GM12878 (cell line): ENCODE measurements at regions not wholly inside any gene's neighbourhood (a gene's known extent, or its start where the extent isn't known, plus 50 kb on each side); places are given as distances from the start of the nearest gene placed in this dataset.

Experiments used
- ATAC-seq: fragments of 200-7000 bp; cut with Tn5 transposase; 3 replicates; pipeline ENCODE4 v1.9.1; 2020; ENCODE audit warnings: mild to moderate bottlenecking, moderate library complexity
- BruUV-seq: library from RNA; stranded (reverse); fragments of 400-500 nt; replicated peaks from 2 replicates; lab custom pipeline; 2021; lab: Mats Ljungman, UMichigan
- CTCF ChIA-PET: fragments of 300-600 bp; sonication (Branson Sonifier 250); formaldehyde crosslinking; extraction: SDS; loops from one replicate; lab custom pipeline; 2021; ENCODE audit warnings: inconsistent platforms; lab: Yijun Ruan, JAX
- POLR2A ChIA-PET: fragments of 350-600 bp; formaldehyde crosslinking; extraction: SDS; loops from one replicate; lab custom pipeline; 2021; ENCODE audit warnings: inconsistent platforms; lab: Charles Lee
- RAD21 ChIA-PET: fragments of 300-600 bp; sonication (Branson Sonifier 250); formaldehyde crosslinking; loops from one replicate; lab custom pipeline; 2023; ENCODE audit warnings: antibody characterized with exemption; ENCODE audit not compliant: unreplicated experiment; lab: Charles Lee
- SMC1A ChIA-PET: fragments of 300-600 bp; sonication (Branson Sonifier 250); formaldehyde crosslinking; loops from one replicate; lab custom pipeline; 2023; ENCODE audit not compliant: unreplicated experiment, uncharacterized antibody; lab: Charles Lee
- DNase-seq: peaks from one replicate; pipeline ENCODE4 v3.0.0-alpha.2; 2011; ENCODE audit warnings: low read depth, low spot score
- FAIRE-seq: peaks from 3 replicates; lab custom pipeline; 2011; peaks lifted over from hg19 to GRCh38; lab: Jason Lieb, UNC
- H2AFZ ChIP-seq: 2 replicates; pipeline ENCODE4 v1.6.0; 2011; ENCODE audit warnings: low read depth, low read length, control low read depth; ENCODE audit not compliant: control insufficient read depth
- H3K27ac ChIP-seq: 2 replicates; pipeline ENCODE4 v1.5.1; 2011; ENCODE audit warnings: control low read depth; ENCODE audit not compliant: control insufficient read depth, insufficient read depth
- H3K27me3 ChIP-seq, 2 experiments: replicated peaks in 1 of 2; 2 replicates each; pipeline versions ENCODE4 v1.6.0 to v1.6.1; 2011; ENCODE audit warnings: low read length in 1 of 2; ENCODE audit not compliant: control insufficient read depth in 2 of 2, insufficient read depth in 2 of 2
- H3K36me3 ChIP-seq, 2 experiments: 2 replicates each; pipeline ENCODE4 v1.5.1; 2011; ENCODE audit warnings: low read length in 1 of 2; ENCODE audit not compliant: control insufficient read depth in 2 of 2, insufficient read depth in 2 of 2
- H3K4me1 ChIP-seq: 2 replicates; pipeline ENCODE4 v1.6.1; 2011; ENCODE audit warnings: mild to moderate bottlenecking, low read length, moderate library complexity, mixed read lengths; ENCODE audit not compliant: control insufficient read depth, insufficient read depth
- H3K4me2 ChIP-seq: 2 replicates; pipeline ENCODE4 v1.6.0; 2011; ENCODE audit warnings: control low read depth; ENCODE audit not compliant: control insufficient read depth, insufficient read depth
- H3K4me3 ChIP-seq: fragments of 200-600 bp; sonication (generic); 2 replicates; pipeline ENCODE4 v1.5.1; 2016
- H3K79me2 ChIP-seq: 2 replicates; pipeline ENCODE4 v1.6.0; 2011; ENCODE audit warnings: low read length; ENCODE audit not compliant: control insufficient read depth, insufficient read depth
- H3K9ac ChIP-seq: 2 replicates; pipeline ENCODE4 v1.8.0; 2011; ENCODE audit warnings: low read length, control low read depth, mixed read lengths; ENCODE audit not compliant: control insufficient read depth, insufficient read depth
- H3K9me3 ChIP-seq: replicated peaks from 3 replicates; pipeline ENCODE4 v1.5.1; 2011; ENCODE audit warnings: mild to moderate bottlenecking, low read length; ENCODE audit not compliant: control insufficient read depth, insufficient read depth
- H4K20me1 ChIP-seq: 2 replicates; pipeline ENCODE4 v1.6.0; 2011; ENCODE audit not compliant: control insufficient read depth, insufficient read depth
- BCL11A ChIP-seq: IDR thresholded peaks from 2 replicates; pipeline ENCODE4 v1.6.1; 2011; ENCODE audit warnings: low read depth, low read length
- CREB1 ChIP-seq: IDR thresholded peaks from 2 replicates; pipeline ENCODE4 v1.6.1; 2012; ENCODE audit warnings: low read depth, mild to moderate bottlenecking, inconsistent platforms
- ESRRA ChIP-seq: IDR thresholded peaks from 2 replicates; pipeline ENCODE4 v1.6.1; 2012; ENCODE audit warnings: mild to moderate bottlenecking, low read length, improper control_type of control experiment
- IRF4 ChIP-seq: IDR thresholded peaks from 2 replicates; pipeline ENCODE4 v1.6.1; 2011; ENCODE audit warnings: low read depth, low read length
- KLF5 ChIP-seq: fragments of 450-650 bp; IDR thresholded peaks from 2 replicates; pipeline ENCODE4 v1.6.1; 2014; ENCODE audit warnings: mild to moderate bottlenecking; ENCODE audit not compliant: partially characterized antibody
- NFXL1 ChIP-seq: fragments of 450-650 bp; IDR thresholded peaks from 2 replicates; pipeline ENCODE4 v1.6.1; 2017; ENCODE audit warnings: antibody characterized with exemption, mild to moderate bottlenecking, borderline replicate concordance
- NR2C1 ChIP-seq: fragments of 450-650 bp; IDR thresholded peaks from 2 replicates; pipeline ENCODE4 v1.6.1; 2017; ENCODE audit warnings: antibody characterized with exemption, mild to moderate bottlenecking, moderate library complexity
- SP1 ChIP-seq: IDR thresholded peaks from one replicate; pipeline ENCODE4 v1.6.1; 2011; ENCODE audit warnings: low read depth, low read length
- SREBF2 ChIP-seq: IDR thresholded peaks from 2 replicates; pipeline ENCODE4 v1.6.1; 2012; ENCODE audit warnings: mild to moderate bottlenecking, low read length
- STAT3 ChIP-seq: IDR thresholded peaks from 2 replicates; pipeline ENCODE4 v1.6.1; 2011; ENCODE audit warnings: low read depth, low read length, improper control_type of control experiment
- YY1 ChIP-seq: IDR thresholded peaks from 2 replicates; pipeline ENCODE4 v1.6.1; 2011; ENCODE audit warnings: low read depth, mild to moderate bottlenecking, low read length
- ZNF207 ChIP-seq: fragments of 450-650 bp; IDR thresholded peaks from 2 replicates; pipeline ENCODE4 v1.6.1; 2014; ENCODE audit warnings: antibody characterized with exemption, mild to moderate bottlenecking, borderline replicate concordance
- ZZZ3 ChIP-seq: IDR thresholded peaks from 2 replicates; pipeline ENCODE4 v1.6.1; 2011; ENCODE audit warnings: low read depth; ENCODE audit not compliant: control insufficient read depth, insufficient read length
- WGBS: methylation state at CpG from one replicate; pipeline ENCODE4 v1.1.6; 2016; ENCODE audit warnings: low lambda C conversion rate; ENCODE audit not compliant: insufficient replicate concordance, insufficient coverage; ENCODE audit errors: missing lambda C conversion rate; 5-methylcytosine and 5-hydroxymethylcytosine counted together
- in situ Hi-C: fragments of 300-500 bp; cut with MboI; formaldehyde crosslinking; loops from 9 replicates; pipeline ENCODE4 v1.14.3; 2018; ENCODE audit warnings: mixed read lengths
- intact Hi-C: fragments of 100-400 bp; cut with micrococcal nuclease; formaldehyde crosslinking; loops from one replicate; pipeline ENCODE4 v1.14.2; 2022; ENCODE audit not compliant: unreplicated experiment
- TF ChIP-seq, protein P1 (sequence below): fragments of 450-650 bp; IDR thresholded peaks from 2 replicates; pipeline ENCODE4 v1.6.1; 2017; ENCODE audit warnings: mild to moderate bottlenecking

DNA sequence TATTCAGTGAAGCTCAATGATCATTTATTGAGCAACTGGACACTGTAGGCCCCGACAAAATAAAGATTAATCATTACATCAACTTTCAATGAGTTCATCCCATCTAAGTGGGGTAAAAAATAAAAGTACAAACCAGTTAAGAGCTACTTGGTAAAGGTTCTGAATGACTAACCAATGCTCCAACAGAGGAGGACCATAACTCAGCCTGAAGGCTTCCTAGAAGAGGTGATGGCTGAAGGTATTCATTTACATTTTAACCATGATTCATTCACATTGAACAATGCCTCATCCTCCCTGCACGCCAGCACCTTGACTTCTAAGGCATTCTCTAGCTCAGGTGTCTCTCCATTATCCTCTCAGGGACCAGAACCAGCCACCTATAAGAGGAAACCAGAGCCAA lies 201.4 kb downstream of the ZNF462 start:
- Histone ChIP-seq H4K20me1 (no peaks in the 10 kb centered on the region), H3K9me3 (no peaks in the 10 kb centered on the region; the same call in 2 of the 3 replicates), H3K79me2 (no peaks in the 10 kb centered on the region), H3K9ac (no peak overlapping the region), H3K36me3 (no peaks in the 10 kb centered on the region), H3K4me3 (no peak overlapping the region), H3K4me1 (no peaks in the 10 kb centered on the region), H3K27me3 (no peaks in the 10 kb centered on the region), H3K4me2 (no peak overlapping the region), H3K27ac (no peak overlapping the region), H2AFZ (no peak overlapping the region)
- FAIRE-seq (no peak), ATAC-seq (no peak), DNase-seq (no peak)
- in situ Hi-C loops (no loop called here), intact Hi-C loops (no loop called here)
- ChIA-PET POLR2A (no interaction called here), CTCF (interaction anchor here (1.9 kb wide), 1 partner anchor 73 kb away, joined by 5 read pairs; no protein-coding TSS in a partner anchor), RAD21 (no interaction called here), SMC1A (no interaction called here)
- no TSS peak for BruUV-seq
- 0% methylated on average over 2 of the region's 2 CpGs for WGBS
- TF ChIP-seq ZNF207 (no peak), ZZZ3 (no peak)

DNA sequence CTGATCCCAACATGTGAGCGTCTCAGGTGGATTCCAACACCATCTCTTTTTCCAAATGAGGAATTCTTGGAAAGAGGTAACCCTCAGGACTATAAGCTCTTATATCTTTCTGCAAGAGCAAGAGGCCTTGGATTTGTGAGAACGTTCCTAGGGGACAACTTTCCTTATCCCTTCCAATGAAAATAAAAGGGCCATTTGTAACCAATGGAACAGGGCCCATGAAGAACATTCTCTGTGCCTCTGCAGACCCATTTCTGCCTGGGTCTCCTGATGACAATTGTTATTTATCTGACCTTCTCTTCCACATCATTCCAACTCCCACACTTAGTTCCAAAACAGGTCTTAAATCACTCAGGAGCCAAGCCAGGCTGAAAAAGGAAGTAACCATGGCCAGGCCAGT lies 202.6 kb downstream of the ZNF462 start:
- Histone ChIP-seq H4K20me1 (no peaks in the 10 kb centered on the region), H3K4me1 (no peaks in the 10 kb centered on the region), H3K4me2 (no peak overlapping the region), H3K27ac (no peak overlapping the region), H3K4me3 (no peak overlapping the region), H3K27me3 (no peaks in the 10 kb centered on the region; a peak in 1 of 4 replicates), H3K36me3 (no peaks in the 10 kb centered on the region), H3K9ac (no peak overlapping the region), H2AFZ (no peak overlapping the region), H3K9me3 (no peaks in the 10 kb centered on the region; the same call in 2 of the 3 replicates), H3K79me2 (no peaks in the 10 kb centered on the region)
- in situ Hi-C loops, result no loop called here
- BruUV-seq, result no TSS peak
- RAD21 ChIA-PET, result no interaction called here
- CTCF ChIA-PET, result interaction anchor here (0.6 to 1.9 kb wide), 4 partner anchors 14 to 273 kb away, joined by 3 to 5 read pairs (median 4); no protein-coding TSS in a partner anchor
- TF ChIP-seq SP1, result no peak
- no peak for TF ChIP-seq CREB1
- TF ChIP-seq IRF4, result no peak
- TF ChIP-seq ZZZ3, result no peak
- TF ChIP-seq NR2C1, result no peak
- TF ChIP-seq ZNF207, result no peak
- TF ChIP-seq KLF5, result no peak
- TF ChIP-seq ESRRA, result no peak
- no peak for TF ChIP-seq STAT3
- TF ChIP-seq BCL11A, result no peak
- no peak for TF ChIP-seq NFXL1
- TF ChIP-seq YY1, result no peak
- TF ChIP-seq, protein P1, sequence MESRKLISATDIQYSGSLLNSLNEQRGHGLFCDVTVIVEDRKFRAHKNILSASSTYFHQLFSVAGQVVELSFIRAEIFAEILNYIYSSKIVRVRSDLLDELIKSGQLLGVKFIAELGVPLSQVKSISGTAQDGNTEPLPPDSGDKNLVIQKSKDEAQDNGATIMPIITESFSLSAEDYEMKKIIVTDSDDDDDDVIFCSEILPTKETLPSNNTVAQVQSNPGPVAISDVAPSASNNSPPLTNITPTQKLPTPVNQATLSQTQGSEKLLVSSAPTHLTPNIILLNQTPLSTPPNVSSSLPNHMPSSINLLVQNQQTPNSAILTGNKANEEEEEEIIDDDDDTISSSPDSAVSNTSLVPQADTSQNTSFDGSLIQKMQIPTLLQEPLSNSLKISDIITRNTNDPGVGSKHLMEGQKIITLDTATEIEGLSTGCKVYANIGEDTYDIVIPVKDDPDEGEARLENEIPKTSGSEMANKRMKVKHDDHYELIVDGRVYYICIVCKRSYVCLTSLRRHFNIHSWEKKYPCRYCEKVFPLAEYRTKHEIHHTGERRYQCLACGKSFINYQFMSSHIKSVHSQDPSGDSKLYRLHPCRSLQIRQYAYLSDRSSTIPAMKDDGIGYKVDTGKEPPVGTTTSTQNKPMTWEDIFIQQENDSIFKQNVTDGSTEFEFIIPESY, result no peak
- no peak for TF ChIP-seq SREBF2
- POLR2A ChIA-PET, result no interaction called here
- DNase-seq (no peak), FAIRE-seq (no peak), ATAC-seq (no peak)
- SMC1A ChIA-PET, result interaction anchor here (1.5 to 1.7 kb wide), 2 partner anchors 50 to 60 kb away, joined by 3 to 4 read pairs; no protein-coding TSS in a partner anchor
- WGBS, result 0% methylated on average over 2 of the region's 2 CpGs
- intact Hi-C loops, result no loop called here
